Spleen (tissue), 11 donors: ENCODE measurements at regions not wholly inside any gene's neighbourhood (a gene's known extent, or its start where the extent isn't known, plus 50 kb on each side); places are given as distances from the start of the nearest gene placed in this dataset.

Experiments
- DNase-seq: peaks from one replicate; pipeline ENCODE4 v3.0.0-alpha.2; 2020
- H3K27ac ChIP-seq, 8 donors: fragments of 200-600 bp; sonication (generic) in 7 of 8; 1 replicate in 4 of 8; 2 replicates in 4 of 8; pipeline versions ENCODE4 v1.5.0 to v1.8.0; 2016 to 2021; ENCODE audit warnings: inconsistent platforms in 4 of 8, mild to moderate bottlenecking in 4 of 8, moderate library complexity in 1 of 8
- H3K27me3 ChIP-seq, 7 donors: fragments of 200-600 bp; sonication (generic) in 6 of 7; replicated peaks in 1 of 7; 1 replicate in 4 of 7; 2 replicates in 3 of 7; pipeline versions ENCODE4 v1.5.0 to v1.8.0; 2016 to 2021; ENCODE audit warnings: inconsistent platforms in 3 of 7, mild to moderate bottlenecking in 1 of 7
- H3K36me3 ChIP-seq, 6 donors: fragments of 200-600 bp; sonication (generic) in 5 of 6; 1 replicate in 4 of 6; 2 replicates in 2 of 6; pipeline versions ENCODE4 v1.5.0 to v1.8.0; 2016 to 2021; ENCODE audit warnings: inconsistent platforms in 2 of 6
- H3K4me1 ChIP-seq, 6 donors: fragments of 200-600 bp; sonication (generic) in 5 of 6; 1 replicate in 3 of 6; 2 replicates in 3 of 6; pipeline versions ENCODE4 v1.5.0 to v1.8.0; 2016 to 2021; ENCODE audit warnings: inconsistent platforms in 3 of 6
- H3K4me3 ChIP-seq, 8 donors: fragments of 200-600 bp; sonication (generic) in 7 of 8; 1 replicate in 4 of 8; 2 replicates in 4 of 8; pipeline versions ENCODE4 v1.5.0 to v1.8.0; 2016 to 2021; ENCODE audit warnings: inconsistent platforms in 4 of 8, mild to moderate bottlenecking in 4 of 8, moderate library complexity in 2 of 8
- H3K9me3 ChIP-seq, 8 donors: fragments of 200-600 bp; sonication (generic) in 7 of 8; 1 replicate in 4 of 8; 2 replicates in 4 of 8; pipeline versions ENCODE4 v1.5.0 to v1.8.0; 2016 to 2021; ENCODE audit warnings: inconsistent platforms in 4 of 8
- POLR2A ChIP-seq, 3 donors: fragments of 450-650 bp; IDR thresholded peaks; one replicate each; pipeline ENCODE4 v1.5.1; 2017; ENCODE audit warnings: antibody characterized with exemption in 3 of 3, mild to moderate bottlenecking in 1 of 3
- POLR2AphosphoS5 ChIP-seq, 3 donors: sonication (generic); formaldehyde crosslinking; IDR thresholded peaks; one replicate each; pipeline ENCODE4 v1.5.1; 2017; ENCODE audit warnings: antibody characterized with exemption in 3 of 3
- WGBS, 5 donors: extraction: QIAGEN DNeasy Blood & Tissue Kit in 3 of 5; methylation state at CpG; one replicate each; pipeline versions ENCODE4 v1.1.5 to v1.1.7; 2013 to 2018; 5-methylcytosine and 5-hydroxymethylcytosine counted together
- intact Hi-C: fragments of 100-400 bp; cut with DNase I; formaldehyde crosslinking; loops from one replicate; pipeline ENCODE4 v1.15.0; 2023; ENCODE audit warnings: low total_unique reads
- TF ChIP-seq, protein P1 (sequence below), 11 experiments: fragments of 200-600 bp in 7 of 11; fragments of 450-650 bp in 4 of 11; sonication (generic) in 4 of 11; IDR thresholded peaks in 8 of 11; conservative IDR thresholded peaks in 3 of 11; 1 replicate in 7 of 11; 2 replicates in 4 of 11; pipeline versions ENCODE4 v1.4.0 to v1.8.0; 2016 to 2021; ENCODE audit warnings: antibody characterized with exemption in 11 of 11, inconsistent platforms in 4 of 11, mild to moderate bottlenecking in 1 of 11
- donor health status: healthy with polysubstance abuse.
- donor health status: DM: no; HTN: no; CAD: no; lungs with moderate emphysema.
- donor health status: DM: no; HTN: no; CAD: no.
- donor health status: Bipolar disorder and iron deficiency.
- donor health status: healthy.
- donor health status: DM: no; HTN: no; CAD: no.
- donor health status: DM: yes; HTN: yes; CAD: no.

GRCh38 chrX:109818976-109819375 lies 85.9 kb upstream of the ACSL4 start:
- no peak overlapping the region for H3K27ac ChIP-seq
- 66 to 91% (median 82%) methylated on average over 4 of the region's 4 CpGs for WGBS, 5 donors
- TF ChIP-seq, protein P1, sequence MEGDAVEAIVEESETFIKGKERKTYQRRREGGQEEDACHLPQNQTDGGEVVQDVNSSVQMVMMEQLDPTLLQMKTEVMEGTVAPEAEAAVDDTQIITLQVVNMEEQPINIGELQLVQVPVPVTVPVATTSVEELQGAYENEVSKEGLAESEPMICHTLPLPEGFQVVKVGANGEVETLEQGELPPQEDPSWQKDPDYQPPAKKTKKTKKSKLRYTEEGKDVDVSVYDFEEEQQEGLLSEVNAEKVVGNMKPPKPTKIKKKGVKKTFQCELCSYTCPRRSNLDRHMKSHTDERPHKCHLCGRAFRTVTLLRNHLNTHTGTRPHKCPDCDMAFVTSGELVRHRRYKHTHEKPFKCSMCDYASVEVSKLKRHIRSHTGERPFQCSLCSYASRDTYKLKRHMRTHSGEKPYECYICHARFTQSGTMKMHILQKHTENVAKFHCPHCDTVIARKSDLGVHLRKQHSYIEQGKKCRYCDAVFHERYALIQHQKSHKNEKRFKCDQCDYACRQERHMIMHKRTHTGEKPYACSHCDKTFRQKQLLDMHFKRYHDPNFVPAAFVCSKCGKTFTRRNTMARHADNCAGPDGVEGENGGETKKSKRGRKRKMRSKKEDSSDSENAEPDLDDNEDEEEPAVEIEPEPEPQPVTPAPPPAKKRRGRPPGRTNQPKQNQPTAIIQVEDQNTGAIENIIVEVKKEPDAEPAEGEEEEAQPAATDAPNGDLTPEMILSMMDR (IDR thresholded peaks at IDR 0.05 in 8 of 11, conservative IDR thresholded peaks at IDR 0.05 in 3 of 11): no peak
- TF ChIP-seq POLR2A (IDR thresholded peaks at IDR 0.05) (no peak), POLR2AphosphoS5 (IDR thresholded peaks at IDR 0.05) (no peak)
- intact Hi-C loops: no loop called here
- no peak overlapping the region for H3K4me3 ChIP-seq
- no peaks in the 10 kb centered on the region for H3K9me3 ChIP-seq
- peaks cover 0 to 5% (median 0%) of the 10 kb centered on the region in 7 donors for H3K27me3 ChIP-seq
- no peak for DNase-seq
- no peaks in the 10 kb centered on the region for H3K4me1 ChIP-seq
- H3K36me3 ChIP-seq: no peaks in the 10 kb centered on the region

DNA sequence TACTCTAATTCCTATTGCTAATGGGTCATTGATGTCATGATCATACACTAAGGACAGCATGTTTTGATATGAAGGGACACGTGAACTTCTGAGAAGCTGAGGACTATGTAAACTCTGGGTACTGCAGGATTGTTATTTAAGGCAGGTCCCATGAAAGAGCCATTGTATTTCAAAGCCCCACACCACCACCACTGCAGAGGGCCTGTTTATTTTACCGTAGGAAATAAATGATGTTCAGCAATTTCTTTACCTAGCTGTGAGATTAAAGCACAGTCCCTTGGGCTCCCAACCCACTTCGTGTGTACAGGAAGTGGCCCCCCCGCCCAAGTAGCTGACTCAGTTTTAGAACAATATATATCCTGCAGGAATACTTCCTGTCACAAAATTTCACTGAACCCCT lies 89.8 kb upstream of the ACSL4 start:
- peaks cover 0 to 10% (median 0%) of the 10 kb centered on the region in 7 donors for H3K27me3 ChIP-seq
- no peak overlapping the region for H3K4me3 ChIP-seq
- no peaks in the 10 kb centered on the region for H3K4me1 ChIP-seq
- intact Hi-C loops: no loop called here
- TF ChIP-seq POLR2A (IDR thresholded peaks at IDR 0.05) (no peak), POLR2AphosphoS5 (IDR thresholded peaks at IDR 0.05) (no peak)
- TF ChIP-seq, protein P1 (IDR thresholded peaks at IDR 0.05 in 8 of 11, conservative IDR thresholded peaks at IDR 0.05 in 3 of 11): no peak
- no peak overlapping the region for H3K27ac ChIP-seq
- no peaks in the 10 kb centered on the region for H3K36me3 ChIP-seq
- WGBS, 5 donors: 13 to 59% (median 45%) methylated on average over 2 to 4 of the region's 4 CpGs
- no peaks in the 10 kb centered on the region for H3K9me3 ChIP-seq
- DNase-seq: no peak

DNA sequence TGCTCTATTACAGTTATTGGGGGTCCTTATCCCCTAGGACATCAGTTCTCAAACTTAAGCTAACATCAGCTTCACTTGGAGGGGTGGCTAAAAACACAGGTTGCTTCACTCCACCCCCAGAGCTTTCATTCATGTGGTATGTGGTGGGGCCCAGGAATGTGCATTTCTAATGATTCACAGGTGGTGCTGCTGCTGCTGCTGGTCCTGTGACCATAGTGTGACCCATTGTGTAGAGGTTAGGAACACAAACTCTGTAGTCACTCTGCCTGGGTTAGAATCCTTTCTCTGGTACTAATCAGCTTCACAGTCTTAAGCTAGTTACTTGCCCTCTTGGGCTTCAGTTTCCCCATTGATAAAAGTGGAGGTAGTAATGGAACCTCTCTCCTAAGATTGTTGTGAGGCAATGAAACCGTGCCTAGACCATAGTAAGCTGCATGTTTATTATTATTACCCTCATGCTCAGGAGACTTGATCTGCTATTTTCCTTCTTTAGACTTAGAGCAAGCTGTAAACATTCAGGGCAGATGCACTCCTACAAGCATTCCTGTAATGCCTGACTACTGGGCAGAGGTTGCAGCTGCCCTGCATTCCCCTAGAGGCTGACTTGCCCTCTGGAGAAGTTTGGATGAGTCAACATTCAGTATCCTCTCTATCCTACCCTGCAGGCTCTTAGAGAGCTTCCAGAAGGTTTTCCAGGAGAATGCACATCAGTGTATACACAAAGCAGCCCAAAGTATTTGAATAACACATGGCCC lies 94.1 kb upstream of the ACSL4 start:
- Histone ChIP-seq H3K4me1 (no peaks in the 10 kb centered on the region), H3K27me3 (peaks cover 0 to 7% (median 0%) of the 10 kb centered on the region in 7 donors), H3K4me3 (no peak overlapping the region), H3K27ac (no peak overlapping the region), H3K9me3 (no peaks in the 10 kb centered on the region), H3K36me3 (no peaks in the 10 kb centered on the region)
- intact Hi-C loops: no loop called here
- WGBS, 5 donors: 56 to 100% (median 75%) methylated on average over 1 of the region's 1 CpG
- TF ChIP-seq POLR2AphosphoS5 (IDR thresholded peaks at IDR 0.05): no peak
- TF ChIP-seq POLR2A (IDR thresholded peaks at IDR 0.05): no peak
- TF ChIP-seq, protein P1 (IDR thresholded peaks at IDR 0.05 in 8 of 11, conservative IDR thresholded peaks at IDR 0.05 in 3 of 11): no peak
- no peak for DNase-seq

- intact Hi-C loops: no loop called here
- DNase-seq: no peak
- 78 to 96% (median 83%) methylated on average over 4 of the region's 4 CpGs for WGBS, 5 donors
- Histone ChIP-seq H3K27me3 (peaks cover 0 to 7% (median 0%) of the 10 kb centered on the region in 7 donors), H3K4me1 (no peaks in the 10 kb centered on the region), H3K36me3 (no peaks in the 10 kb centered on the region), H3K27ac (no peak overlapping the region), H3K9me3 (no peaks in the 10 kb centered on the region), H3K4me3 (no peak overlapping the region)
- TF ChIP-seq POLR2A (IDR thresholded peaks at IDR 0.05): no peak
- TF ChIP-seq POLR2AphosphoS5 (IDR thresholded peaks at IDR 0.05): no peak
- TF ChIP-seq, protein P1 (IDR thresholded peaks at IDR 0.05 in 8 of 11, conservative IDR thresholded peaks at IDR 0.05 in 3 of 11): no peak
Observed at GRCh38 chrX:109827772-109828171, 94.7 kb upstream of the ACSL4 start.
